GM21576 (cell line): ENCODE measurements at regions not wholly inside any gene's neighbourhood (a gene's known extent, or its start where the extent isn't known, plus 50 kb on each side); places are given as distances from the start of the nearest gene placed in this dataset.

Source experiments
- ATAC-seq: cut with Tn5 transposase; IDR thresholded peaks from one replicate; pipeline ENCODE4 v1.9.1; 2021; ENCODE audit warnings: mild to moderate bottlenecking, moderate library complexity; ENCODE audit not compliant: unreplicated experiment

GRCh38 chr7:49245062-49245461, 320.7 kb downstream of the CDC14C start:
- ATAC-seq = no peak

- ATAC-seq = no peak
Observed at GRCh38 chr7:49247759-49248158, 323.4 kb downstream of the CDC14C start.

- no peak for ATAC-seq
Observed at GRCh38 chr7:49255054-49255453, 330.7 kb downstream of the CDC14C start.

GRCh38 chr7:49260538-49260937, 336.2 kb downstream of the CDC14C start:
- ATAC-seq = no peak

- ATAC-seq = no peak
Observed at GRCh38 chr7:49261928-49262327, 337.6 kb downstream of the CDC14C start.

GRCh38 chr7:49264530-49264929, 340.2 kb downstream of the CDC14C start:
- no peak for ATAC-seq

- ATAC-seq = no peak
Observed at GRCh38 chr7:49273897-49274296, 349.6 kb downstream of the CDC14C start.

GRCh38 chr7:49279891-49280290, 355.5 kb downstream of the CDC14C start:
- ATAC-seq = no peak

GRCh38 chr7:49287653-49288052, 363.3 kb downstream of the CDC14C start:
- ATAC-seq = no peak

- ATAC-seq = no peak
Observed at GRCh38 chr7:49294611-49295010, 370.3 kb downstream of the CDC14C start.

- no peak for ATAC-seq
Observed at GRCh38 chr7:49295146-49295545, 370.8 kb downstream of the CDC14C start.

- no peak for ATAC-seq
Observed at GRCh38 chr7:49297958-49298357, 373.6 kb downstream of the CDC14C start.

- ATAC-seq = no peak
Observed at GRCh38 chr7:49308787-49309186, 384.4 kb downstream of the CDC14C start.

- no peak for ATAC-seq
Observed at GRCh38 chr7:49320083-49320482, 395.7 kb downstream of the CDC14C start.

GRCh38 chr7:49321843-49322242, 397.5 kb downstream of the CDC14C start:
- ATAC-seq = no peak

- no peak for ATAC-seq
Observed at GRCh38 chr7:49322476-49322875, 398.1 kb downstream of the CDC14C start.

- ATAC-seq = no peak
Observed at GRCh38 chr7:49324040-49324439, 399.7 kb downstream of the CDC14C start.

GRCh38 chr7:49324707-49325106, 400.4 kb downstream of the CDC14C start:
- ATAC-seq = no peak

- no peak for ATAC-seq
Observed at GRCh38 chr7:49325571-49325970, 401.2 kb downstream of the CDC14C start.

GRCh38 chr7:49327155-49327554, 402.8 kb downstream of the CDC14C start:
- no peak for ATAC-seq

- ATAC-seq = peak; percentile 66
Observed at GRCh38 chr7:49333180-49333881, 409.0 kb downstream of the CDC14C start.

GRCh38 chr7:49341849-49342248, 417.5 kb downstream of the CDC14C start:
- no peak for ATAC-seq

- ATAC-seq = no peak
Observed at GRCh38 chr7:49344556-49344955, 420.2 kb downstream of the CDC14C start.
